ENCODE measurements at regions not wholly inside any gene's neighbourhood (a gene's known extent, or its start where the extent isn't known, plus 50 kb on each side); places are given as distances from the start of the nearest gene placed in this dataset.

- DNase-seq = no peak
Measured at GRCh38 chr6:168227840-168228239, 91.7 kb downstream of the DACT2 start.

- DNase-seq = no peak
Measured at GRCh38 chr6:168226902-168227318, 92.7 kb downstream of the DACT2 start.

GRCh38 chr6:168226061-168226752 is 93.4 kb downstream of the DACT2 start:
- no peak for DNase-seq

- no peak for DNase-seq
Measured at GRCh38 chr6:168225471-168225911, 94.1 kb downstream of the DACT2 start.

- DNase-seq = no peak
Measured at GRCh38 chr6:168223755-168224154, 95.8 kb downstream of the DACT2 start.

- no peak for DNase-seq
Measured at GRCh38 chr6:168223150-168223549, 96.4 kb downstream of the DACT2 start.

- no peak for DNase-seq
Measured at GRCh38 chr6:168222115-168223043, 97.2 kb downstream of the DACT2 start.

GRCh38 chr6:168221497-168222079 is 98.0 kb downstream of the DACT2 start:
- DNase-seq = no peak

GRCh38 chr6:168221000-168221399 is 98.6 kb downstream of the DACT2 start:
- no peak for DNase-seq

- no peak for DNase-seq
Measured at GRCh38 chr6:168219804-168220203, 99.8 kb downstream of the DACT2 start.

GRCh38 chr6:168218785-168219566 is 100.6 kb downstream of the DACT2 start:
- no peak for DNase-seq

GRCh38 chr6:168217880-168218537 is 101.6 kb downstream of the DACT2 start:
- DNase-seq = peak; percentile 81

GRCh38 chr6:168217216-168217879 is 102.2 kb downstream of the DACT2 start:
- DNase-seq = no peak

GRCh38 chr6:168216751-168217191 is 102.8 kb downstream of the DACT2 start:
- DNase-seq = no peak

- DNase-seq = no peak
Measured at GRCh38 chr6:168216117-168216516, 103.5 kb downstream of the DACT2 start.

- no peak for DNase-seq
Measured at GRCh38 chr6:168215121-168215808, 104.3 kb downstream of the DACT2 start.

- DNase-seq = no peak
Measured at GRCh38 chr6:168214586-168215104, 104.9 kb downstream of the DACT2 start.

GRCh38 chr6:168213121-168213524 is 106.5 kb downstream of the DACT2 start:
- no peak for DNase-seq

- DNase-seq = no peak
Measured at GRCh38 chr6:168212362-168212761, 107.2 kb downstream of the DACT2 start.

GRCh38 chr6:168211681-168212080 is 107.9 kb downstream of the DACT2 start:
- no peak for DNase-seq

Measured in NCI-H1092 (cell line).